ENCODE measurements at regions not wholly inside any gene's neighbourhood (a gene's known extent, or its start where the extent isn't known, plus 50 kb on each side); places are given as distances from the start of the nearest gene placed in this dataset.

- TF ChIP-seq SUZ12 (IDR thresholded peaks at IDR 0.05) (no peak), FOXM1 (IDR thresholded peaks at IDR 0.05; ENCODE audit: borderline replicate concordance) (no peak), FOXA1 (IDR thresholded peaks at IDR 0.05) (no peak), HDGF (IDR thresholded peaks at IDR 0.05; ENCODE audit: borderline replicate concordance) (no peak)
Measured at GRCh38 chr5:58275516-58275915, 184.4 kb downstream of the PLK2 start.
